ENCODE measurements at regions not wholly inside any gene's neighbourhood (a gene's known extent, or its start where the extent isn't known, plus 50 kb on each side); places are given as distances from the start of the nearest gene placed in this dataset.
A peak's percentile ranks its signal among the peaks of the same experiment; 100 is the strongest.

DNA sequence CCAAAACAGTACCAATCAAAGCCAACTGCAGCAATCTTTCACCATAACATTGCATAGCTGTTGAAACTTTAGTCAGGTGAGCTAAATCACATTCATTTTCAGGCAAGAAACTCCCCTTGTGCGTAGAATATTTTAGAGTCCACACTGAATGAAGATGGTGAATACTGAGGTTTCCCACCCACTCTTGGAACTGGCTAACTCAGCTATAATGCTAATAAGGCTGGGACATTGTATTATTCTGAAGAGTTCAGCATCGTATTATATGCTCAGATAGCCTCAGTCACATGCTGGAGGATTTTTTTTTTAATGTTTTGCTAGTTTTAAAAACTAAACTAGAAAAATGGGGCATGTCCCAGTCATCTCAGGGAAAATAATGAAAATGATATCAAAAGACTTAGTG is 352.3 kb upstream of the FMN2 start:
- Mint-ChIP-seq H3K27ac (no peak overlapping the region), H3K27me3 (no peaks in the 10 kb centered on the region), H3K4me3 (no peak overlapping the region), H3K36me3 (ENCODE audit: low read depth) (peaks cover 2% of the 10 kb centered on the region), H3K4me1 (peaks cover 11% of the 10 kb centered on the region)
- no peaks in the 10 kb centered on the region for H3K9me3 ChIP-seq (ENCODE audit: control insufficient read depth, low read length, poor library complexity, severe bottlenecking)
- ATAC-seq (no peak), DNase-seq (no peak)

DNA sequence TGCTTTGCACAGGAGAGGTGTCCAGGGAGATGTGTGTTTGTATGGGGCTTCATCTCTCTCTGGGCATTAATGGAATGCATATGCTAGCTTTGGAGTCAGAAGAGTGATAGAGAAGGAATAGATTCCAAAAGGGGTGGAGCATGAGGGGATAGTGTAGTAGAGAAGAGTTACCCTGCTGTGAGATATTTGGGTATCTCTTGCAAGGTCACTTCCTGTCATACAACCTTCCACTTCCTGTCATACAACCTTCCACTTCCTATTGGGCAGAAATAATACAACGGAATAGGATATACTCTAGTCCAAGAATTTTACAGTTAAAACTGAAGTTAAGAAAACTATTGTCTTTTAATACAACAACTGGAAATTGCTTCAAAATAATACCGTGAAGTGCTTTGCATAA is 351.8 kb upstream of the FMN2 start:
- H3K27me3 Mint-ChIP-seq: no peaks in the 10 kb centered on the region
- H3K36me3 Mint-ChIP-seq (ENCODE audit: low read depth): peaks cover 2% of the 10 kb centered on the region
- DNase-seq (no peak), ATAC-seq (no peak)
- no peaks in the 10 kb centered on the region for H3K9me3 ChIP-seq (ENCODE audit: control insufficient read depth, low read length, poor library complexity, severe bottlenecking)
- no peak overlapping the region for H3K4me3 Mint-ChIP-seq
- H3K27ac Mint-ChIP-seq: no peak overlapping the region
- peaks cover 11% of the 10 kb centered on the region for H3K4me1 Mint-ChIP-seq

DNA sequence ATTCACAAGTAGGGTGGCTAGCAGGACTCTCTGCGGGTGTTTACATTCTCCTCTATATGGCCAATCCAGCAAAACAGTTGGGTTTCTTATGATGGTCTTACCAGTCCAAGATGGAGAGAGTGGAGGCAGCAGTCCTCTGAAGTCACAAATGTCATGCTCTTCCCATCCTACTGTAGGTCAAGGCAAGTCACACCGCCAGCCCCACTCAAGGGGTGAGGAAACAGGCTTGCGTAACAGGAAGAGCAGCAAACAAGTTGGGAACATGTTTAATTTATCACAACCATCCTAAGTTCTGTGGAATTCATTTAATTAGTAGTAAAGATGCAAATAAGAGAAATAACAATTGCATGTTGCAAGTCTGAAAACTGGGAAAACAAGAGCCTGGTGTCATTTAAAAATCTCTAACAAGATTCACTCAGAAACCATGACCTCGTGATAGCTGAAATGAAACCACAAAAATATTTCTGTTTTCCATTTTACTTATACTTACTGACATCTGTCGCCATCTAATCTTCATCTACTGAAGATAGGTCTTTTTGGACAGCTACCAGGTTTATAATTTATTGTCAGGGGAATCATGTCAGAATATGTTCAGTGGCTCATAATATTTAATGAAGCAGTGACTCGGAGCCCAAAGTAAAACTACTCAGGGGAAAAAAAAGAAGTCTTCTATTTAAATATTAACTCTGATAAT is 349.1 kb upstream of the FMN2 start:
- H3K27me3 Mint-ChIP-seq: no peaks in the 10 kb centered on the region
- H3K4me1 Mint-ChIP-seq: peaks cover 5% of the 10 kb centered on the region
- no peak overlapping the region for H3K4me3 Mint-ChIP-seq
- H3K27ac Mint-ChIP-seq: no peak overlapping the region
- no peaks in the 10 kb centered on the region for H3K9me3 ChIP-seq (ENCODE audit: control insufficient read depth, low read length, poor library complexity, severe bottlenecking)
- peaks cover 2% of the 10 kb centered on the region for H3K36me3 Mint-ChIP-seq (ENCODE audit: low read depth)
- ATAC-seq (no peak), DNase-seq (no peak)

DNA sequence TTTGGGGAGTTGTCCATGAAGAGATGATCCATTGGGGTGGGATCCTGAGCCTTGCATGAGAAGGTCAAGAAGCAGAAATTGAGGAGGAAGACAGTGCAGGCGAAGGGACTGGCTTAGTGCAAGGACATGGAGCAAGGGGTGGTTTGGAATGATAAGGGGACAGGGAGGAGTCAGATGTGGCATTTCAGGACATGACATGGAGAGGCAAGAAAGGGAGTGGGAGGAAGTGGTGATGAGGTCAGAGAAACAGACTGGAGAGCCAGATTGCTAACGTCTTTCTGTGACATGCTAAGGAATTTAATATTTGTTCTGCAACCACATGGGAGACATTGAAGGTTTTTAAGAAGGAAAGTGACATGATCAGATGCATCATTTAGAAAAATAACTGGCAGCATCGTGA is 346.8 kb upstream of the FMN2 start:
- ATAC-seq (no peak), DNase-seq (no peak)
- Mint-ChIP-seq H3K27ac (no peak overlapping the region), H3K36me3 (ENCODE audit: low read depth) (no peaks in the 10 kb centered on the region), H3K4me1 (peaks cover under 1% of the 10 kb centered on the region), H3K4me3 (no peak overlapping the region), H3K27me3 (no peaks in the 10 kb centered on the region)
- H3K9me3 ChIP-seq (ENCODE audit: control insufficient read depth, low read length, poor library complexity, severe bottlenecking): no peaks in the 10 kb centered on the region

DNA sequence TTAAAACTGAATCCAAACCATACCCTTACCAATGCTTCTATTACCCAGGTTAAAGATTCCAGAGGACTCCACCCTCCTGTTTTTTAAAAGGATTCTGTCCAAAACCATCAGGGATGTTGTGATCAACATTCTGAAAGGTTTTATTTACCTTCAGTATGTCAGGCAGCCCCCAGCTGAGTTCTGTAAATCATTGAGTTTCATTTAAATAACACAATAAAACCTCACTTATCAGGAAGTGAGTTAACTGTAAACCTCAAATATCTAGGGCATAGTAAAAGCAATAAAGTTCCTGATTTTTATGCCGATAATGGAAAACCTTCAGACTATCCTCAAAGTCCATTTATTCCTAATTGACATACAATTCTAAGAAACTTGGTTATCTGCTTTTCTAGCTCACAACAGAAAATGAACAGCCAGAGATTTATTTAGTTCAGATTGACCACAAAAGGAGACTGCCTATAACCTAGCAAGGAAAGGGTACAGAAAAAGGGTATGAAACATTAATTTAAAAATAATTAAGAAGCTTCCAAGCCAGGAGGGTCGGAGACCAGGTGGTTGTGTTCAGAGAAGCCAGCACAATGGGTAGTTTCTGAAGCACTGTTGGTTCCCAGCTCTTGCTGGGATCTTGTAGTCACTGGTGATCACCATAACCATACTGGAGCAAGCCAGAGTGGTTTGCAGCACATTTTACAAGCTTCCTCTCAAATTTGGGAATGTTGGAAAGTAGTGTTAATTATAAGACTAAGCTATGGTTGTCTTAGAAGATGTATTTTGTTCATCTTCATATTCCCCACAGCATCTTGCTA is 336.4 kb upstream of the FMN2 start:
- Mint-ChIP-seq H3K27me3 (no peaks in the 10 kb centered on the region), H3K4me3 (no peak overlapping the region), H3K27ac (no peak overlapping the region), H3K4me1 (peaks cover 4% of the 10 kb centered on the region), H3K36me3 (ENCODE audit: low read depth) (no peaks in the 10 kb centered on the region)
- DNase-seq (no peak), ATAC-seq (no peak)
- H3K9me3 ChIP-seq (ENCODE audit: control insufficient read depth, low read length, poor library complexity, severe bottlenecking): no peaks in the 10 kb centered on the region

DNA sequence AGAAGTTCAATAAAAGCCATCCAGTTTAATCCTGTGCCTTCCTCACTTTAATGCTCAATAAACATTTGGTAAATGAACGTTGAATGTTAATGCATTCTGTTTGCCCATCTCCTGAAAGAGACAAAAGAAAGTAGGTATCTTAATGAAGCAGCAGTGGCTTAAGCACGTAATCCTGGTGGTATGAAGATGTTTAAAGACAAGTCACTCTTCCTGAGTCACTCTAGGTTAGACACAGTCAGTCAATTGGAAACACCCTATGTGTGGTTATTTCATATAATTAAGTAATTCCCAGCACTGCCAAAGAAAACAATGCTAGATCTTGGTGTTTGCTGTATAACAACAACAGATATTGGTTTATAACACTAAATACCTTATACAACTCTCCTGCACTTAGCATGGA is 334.0 kb upstream of the FMN2 start:
- Mint-ChIP-seq H3K36me3 (ENCODE audit: low read depth) (no peaks in the 10 kb centered on the region), H3K27me3 (no peaks in the 10 kb centered on the region), H3K4me1 (peaks cover 4% of the 10 kb centered on the region), H3K27ac (no peak overlapping the region), H3K4me3 (no peak overlapping the region)
- DNase-seq (no peak), ATAC-seq (no peak)
- H3K9me3 ChIP-seq (ENCODE audit: control insufficient read depth, low read length, poor library complexity, severe bottlenecking): no peaks in the 10 kb centered on the region

DNA sequence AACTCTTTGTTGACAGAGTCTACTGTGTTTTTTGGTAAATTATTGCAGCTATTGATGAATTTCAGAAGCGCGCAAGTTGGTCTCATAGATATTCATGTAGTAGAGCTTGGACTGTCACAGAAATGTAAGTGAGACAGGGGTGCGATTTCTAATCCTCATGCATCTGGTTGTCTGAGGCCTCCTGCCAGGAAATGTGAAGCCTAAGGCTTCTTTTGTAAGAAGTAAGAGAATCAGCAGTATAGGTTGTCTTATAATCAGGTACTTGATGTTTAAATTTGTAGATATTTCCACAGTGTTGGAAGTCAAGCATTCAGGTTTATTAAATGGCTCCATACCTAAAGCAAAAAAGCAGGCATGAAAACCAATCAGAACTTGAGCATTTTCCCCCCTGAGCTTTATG is 332.9 kb upstream of the FMN2 start:
- H3K4me3 Mint-ChIP-seq: no peak overlapping the region
- no peak overlapping the region for H3K27ac Mint-ChIP-seq

DNA sequence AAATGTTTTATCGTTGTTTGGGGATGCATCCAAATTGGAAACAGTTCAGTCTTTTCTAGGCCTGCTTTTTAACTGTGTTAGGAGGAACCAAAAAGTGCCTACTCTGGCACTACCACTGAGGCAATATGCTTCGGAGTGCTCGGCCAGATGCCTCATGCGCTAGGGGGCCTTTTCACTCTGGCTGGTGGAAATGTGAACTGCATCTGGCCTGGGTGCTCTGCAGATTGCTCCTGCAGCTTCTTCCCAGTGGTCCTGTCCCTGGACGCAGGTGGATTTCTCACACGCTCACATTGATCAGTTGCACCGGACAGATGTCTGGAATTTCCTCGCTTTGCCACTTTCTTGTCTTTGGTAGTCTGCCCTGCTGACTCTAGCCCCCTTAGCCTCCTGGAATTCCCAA is 330.2 kb upstream of the FMN2 start:
- no peak for ATAC-seq
- H3K4me3 Mint-ChIP-seq: no peak overlapping the region
- no peaks in the 10 kb centered on the region for H3K9me3 ChIP-seq (ENCODE audit: control insufficient read depth, low read length, poor library complexity, severe bottlenecking)
- H3K27me3 Mint-ChIP-seq: no peaks in the 10 kb centered on the region
- DNase-seq: no peak
- no peaks in the 10 kb centered on the region for H3K4me1 Mint-ChIP-seq
- H3K36me3 Mint-ChIP-seq (ENCODE audit: low read depth): no peaks in the 10 kb centered on the region
- H3K27ac Mint-ChIP-seq: no peak overlapping the region

More for the DNA sequence above, 332.9 kb upstream of the FMN2 start:
- ATAC-seq (no peak), DNase-seq (no peak)
- Mint-ChIP-seq H3K27me3 (no peaks in the 10 kb centered on the region), H3K4me1 (peaks cover 4% of the 10 kb centered on the region), H3K36me3 (ENCODE audit: low read depth) (no peaks in the 10 kb centered on the region)
- H3K9me3 ChIP-seq (ENCODE audit: control insufficient read depth, low read length, poor library complexity, severe bottlenecking): no peaks in the 10 kb centered on the region

DNA sequence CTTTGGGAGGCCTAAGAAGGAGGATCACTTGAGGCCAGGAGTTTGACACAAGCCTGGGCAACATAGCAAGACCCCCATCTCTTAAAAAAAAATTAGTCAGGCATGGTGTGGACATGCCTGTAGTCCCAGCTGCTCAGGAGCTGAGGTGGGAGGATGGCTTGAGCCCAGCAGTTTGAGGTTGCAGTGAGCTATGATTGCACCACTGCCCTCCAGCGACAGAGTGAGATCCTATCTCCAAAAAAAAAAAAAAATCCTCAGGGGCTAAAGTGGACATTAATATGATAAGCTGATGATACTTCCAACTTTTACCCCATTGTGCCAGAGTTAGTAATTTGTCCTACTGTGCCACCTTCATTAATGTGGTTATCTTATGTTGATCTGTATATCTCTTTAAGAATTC is 327.8 kb upstream of the FMN2 start:
- no peaks in the 10 kb centered on the region for H3K36me3 Mint-ChIP-seq (ENCODE audit: low read depth)
- no peak overlapping the region for H3K27ac Mint-ChIP-seq
- H3K27me3 Mint-ChIP-seq: peaks cover 5% of the 10 kb centered on the region
- DNase-seq: no peak
- no peaks in the 10 kb centered on the region for H3K4me1 Mint-ChIP-seq
- no peak for ATAC-seq
- H3K4me3 Mint-ChIP-seq: no peak overlapping the region
- no peaks in the 10 kb centered on the region for H3K9me3 ChIP-seq (ENCODE audit: control insufficient read depth, low read length, poor library complexity, severe bottlenecking)

DNA sequence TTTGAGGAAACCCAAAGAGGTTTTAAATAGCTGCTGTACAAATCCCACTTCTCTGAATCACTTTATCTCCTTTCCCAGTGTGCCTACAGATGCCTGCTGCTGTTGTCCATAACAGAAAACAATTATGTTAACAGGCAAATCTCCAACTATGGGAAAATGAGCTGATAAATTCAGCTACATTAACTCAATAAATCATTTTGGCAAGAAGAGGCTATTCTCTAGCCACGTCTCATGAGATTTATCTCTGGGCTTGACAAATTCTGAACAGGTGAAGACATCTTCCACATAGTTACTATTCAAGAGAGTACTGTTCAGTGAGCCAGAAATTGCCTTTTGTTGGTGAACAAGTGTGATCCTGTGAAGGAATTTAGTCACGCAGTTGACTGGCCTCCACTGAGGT is 327.1 kb upstream of the FMN2 start:
- ATAC-seq (no peak), DNase-seq (no peak)
- no peaks in the 10 kb centered on the region for H3K36me3 Mint-ChIP-seq (ENCODE audit: low read depth)
- no peaks in the 10 kb centered on the region for H3K9me3 ChIP-seq (ENCODE audit: control insufficient read depth, low read length, poor library complexity, severe bottlenecking)
- H3K4me3 Mint-ChIP-seq: no peak overlapping the region
- H3K4me1 Mint-ChIP-seq: no peaks in the 10 kb centered on the region
- no peak overlapping the region for H3K27ac Mint-ChIP-seq
- H3K27me3 Mint-ChIP-seq: peaks cover 5% of the 10 kb centered on the region

DNA sequence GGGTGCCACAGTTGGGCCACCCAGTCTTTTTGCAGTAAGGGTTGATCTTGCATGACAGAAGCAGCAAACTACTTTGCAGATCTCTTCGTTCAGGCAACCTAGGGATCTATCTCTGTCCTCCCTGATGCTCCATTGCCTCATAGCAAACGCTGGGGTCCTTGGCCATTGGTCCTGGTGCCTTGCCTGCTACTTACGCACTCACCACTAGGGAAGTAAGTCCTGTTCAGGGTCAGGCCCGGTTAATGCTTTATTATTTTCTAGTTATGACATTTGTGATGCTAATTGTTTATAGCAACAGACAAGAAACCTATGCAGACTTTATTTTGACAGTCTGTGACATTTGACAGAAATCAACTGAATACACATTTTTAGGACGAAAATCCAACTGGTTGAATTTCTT is 326.5 kb upstream of the FMN2 start:
- Mint-ChIP-seq H3K4me3 (no peak overlapping the region), H3K36me3 (ENCODE audit: low read depth) (no peaks in the 10 kb centered on the region), H3K4me1 (no peaks in the 10 kb centered on the region), H3K27me3 (peaks cover 5% of the 10 kb centered on the region), H3K27ac (no peak overlapping the region)
- no peaks in the 10 kb centered on the region for H3K9me3 ChIP-seq (ENCODE audit: control insufficient read depth, low read length, poor library complexity, severe bottlenecking)
- DNase-seq (no peak), ATAC-seq (no peak)

DNA sequence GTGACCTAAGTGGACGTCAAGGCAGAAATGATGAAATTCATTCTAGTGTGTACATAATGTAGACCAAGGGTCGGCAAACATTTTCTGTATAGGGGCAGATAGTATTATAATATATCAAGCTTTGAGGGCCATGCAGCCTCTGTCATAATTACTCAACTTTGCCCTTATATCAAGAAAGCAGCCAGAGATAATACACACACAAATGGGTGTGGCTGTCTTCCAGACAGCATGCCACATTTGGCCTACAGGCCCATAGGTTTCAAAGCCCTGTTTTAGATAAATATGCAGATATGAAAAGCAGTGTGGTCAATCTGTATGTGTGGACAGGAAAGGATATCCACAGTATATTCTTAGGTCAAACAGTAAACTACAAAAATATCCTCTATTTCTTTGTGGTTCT is 320.1 kb upstream of the FMN2 start:
- H3K36me3 Mint-ChIP-seq (ENCODE audit: low read depth): no peaks in the 10 kb centered on the region
- DNase-seq (no peak), ATAC-seq (no peak)
- H3K9me3 ChIP-seq (ENCODE audit: control insufficient read depth, low read length, poor library complexity, severe bottlenecking): no peaks in the 10 kb centered on the region
- H3K27ac Mint-ChIP-seq: peak overlapping the region; percentile 2
- H3K4me3 Mint-ChIP-seq: no peak overlapping the region
- H3K27me3 Mint-ChIP-seq: peaks cover 5% of the 10 kb centered on the region
- H3K4me1 Mint-ChIP-seq: no peaks in the 10 kb centered on the region

DNA sequence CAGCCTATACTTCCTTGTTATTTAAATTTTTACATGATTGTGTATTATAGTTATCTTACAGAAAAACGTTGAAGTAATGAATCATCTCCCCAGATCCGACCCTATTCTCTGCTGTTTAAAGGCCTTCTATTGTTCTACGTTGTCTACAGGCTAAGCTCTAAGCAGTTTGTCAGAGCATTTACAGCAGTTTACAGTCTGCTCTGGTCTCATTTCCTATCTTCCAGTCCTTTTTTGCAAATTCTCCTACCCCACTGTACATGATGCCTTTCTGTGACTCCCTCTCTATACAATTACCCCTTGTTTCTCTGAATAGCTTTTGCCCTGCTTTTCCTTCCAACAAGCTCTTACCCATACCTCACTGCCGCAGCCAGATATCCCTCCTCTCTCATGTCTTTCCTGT is 319.2 kb upstream of the FMN2 start:
- no peak overlapping the region for H3K4me3 Mint-ChIP-seq
- DNase-seq: no peak
- no peak for ATAC-seq
- no peaks in the 10 kb centered on the region for H3K4me1 Mint-ChIP-seq
- no peaks in the 10 kb centered on the region for H3K36me3 Mint-ChIP-seq (ENCODE audit: low read depth)
- H3K27me3 Mint-ChIP-seq: peaks cover 5% of the 10 kb centered on the region
- no peaks in the 10 kb centered on the region for H3K9me3 ChIP-seq (ENCODE audit: control insufficient read depth, low read length, poor library complexity, severe bottlenecking)
- no peak overlapping the region for H3K27ac Mint-ChIP-seq

DNA sequence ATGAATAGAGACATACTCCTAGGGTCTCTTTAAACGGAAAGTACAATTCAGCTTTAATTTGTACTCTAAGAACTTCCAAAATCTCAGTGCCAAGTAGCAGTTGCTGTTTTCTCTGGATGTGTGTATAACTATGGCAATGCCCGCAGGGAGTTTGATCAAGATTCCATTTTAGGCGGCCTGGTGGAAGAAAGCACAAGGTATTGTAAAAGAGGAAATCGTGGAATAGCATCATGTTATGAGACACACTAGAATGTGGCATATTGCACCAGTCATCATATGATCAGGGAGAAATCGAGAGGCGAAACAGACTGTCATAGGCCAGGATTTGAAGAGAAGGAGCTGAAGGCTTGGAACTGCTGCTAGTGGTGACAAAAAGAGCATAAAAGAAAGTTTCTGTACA is 316.2 kb upstream of the FMN2 start:
- no peaks in the 10 kb centered on the region for H3K9me3 ChIP-seq (ENCODE audit: control insufficient read depth, low read length, poor library complexity, severe bottlenecking)
- DNase-seq (no peak), ATAC-seq (no peak)
- Mint-ChIP-seq H3K4me1 (no peaks in the 10 kb centered on the region), H3K36me3 (ENCODE audit: low read depth) (no peaks in the 10 kb centered on the region), H3K27me3 (no peaks in the 10 kb centered on the region), H3K4me3 (no peak overlapping the region), H3K27ac (no peak overlapping the region)

Data from T-helper 17 cell (primary cell).